Cardiac septum (tissue), 1 donor: ENCODE measurements at regions not wholly inside any gene's neighbourhood (a gene's known extent, or its start where the extent isn't known, plus 50 kb on each side); places are given as distances from the start of the nearest gene placed in this dataset.

Source experiments
- DNase-seq: peaks from one replicate; pipeline ENCODE4 v3.0.0-alpha.2; 2020; ENCODE audit warnings: low spot score
- intact Hi-C: fragments of 100-400 bp; cut with DNase I; formaldehyde crosslinking; loops from one replicate; pipeline ENCODE4 v1.14.0; 2022
- donor health status: DM: no; HTN: no; CAD: no.

DNA sequence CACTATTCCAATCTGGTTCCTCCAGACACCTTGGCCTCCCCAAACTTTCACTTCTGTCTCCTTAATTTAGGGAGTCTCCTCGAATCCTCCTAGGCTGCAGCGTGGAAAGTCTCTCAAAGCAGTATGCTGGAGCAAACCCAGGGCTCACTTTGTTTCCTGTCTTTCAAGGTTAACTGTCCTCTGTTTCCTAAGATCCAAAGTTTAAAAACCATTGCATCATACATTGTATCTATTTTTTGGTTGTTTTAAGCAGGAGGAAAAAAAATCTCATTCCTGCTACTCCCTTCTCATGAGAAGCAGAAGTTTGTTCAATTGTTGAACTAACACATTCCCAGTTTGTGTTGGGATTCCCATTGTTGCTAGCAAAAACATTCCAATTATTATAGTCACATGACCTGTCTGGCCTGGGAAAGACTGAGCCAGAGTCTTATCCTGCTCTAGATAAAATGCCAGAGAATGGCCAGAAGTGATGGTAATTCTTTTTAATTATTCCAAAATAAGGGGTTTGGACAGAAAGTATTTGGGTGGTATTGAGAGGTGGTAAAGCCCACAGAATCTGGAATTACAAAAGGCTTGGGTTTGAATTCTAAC is 67.3 kb downstream of the HSPB8 start:
- no peak for DNase-seq
- intact Hi-C loops: loop anchor here (2.0 to 5.0 kb wide), 2 partner anchors 39 to 67 kb away; partner anchors contain the start of gene HSPB8

DNA sequence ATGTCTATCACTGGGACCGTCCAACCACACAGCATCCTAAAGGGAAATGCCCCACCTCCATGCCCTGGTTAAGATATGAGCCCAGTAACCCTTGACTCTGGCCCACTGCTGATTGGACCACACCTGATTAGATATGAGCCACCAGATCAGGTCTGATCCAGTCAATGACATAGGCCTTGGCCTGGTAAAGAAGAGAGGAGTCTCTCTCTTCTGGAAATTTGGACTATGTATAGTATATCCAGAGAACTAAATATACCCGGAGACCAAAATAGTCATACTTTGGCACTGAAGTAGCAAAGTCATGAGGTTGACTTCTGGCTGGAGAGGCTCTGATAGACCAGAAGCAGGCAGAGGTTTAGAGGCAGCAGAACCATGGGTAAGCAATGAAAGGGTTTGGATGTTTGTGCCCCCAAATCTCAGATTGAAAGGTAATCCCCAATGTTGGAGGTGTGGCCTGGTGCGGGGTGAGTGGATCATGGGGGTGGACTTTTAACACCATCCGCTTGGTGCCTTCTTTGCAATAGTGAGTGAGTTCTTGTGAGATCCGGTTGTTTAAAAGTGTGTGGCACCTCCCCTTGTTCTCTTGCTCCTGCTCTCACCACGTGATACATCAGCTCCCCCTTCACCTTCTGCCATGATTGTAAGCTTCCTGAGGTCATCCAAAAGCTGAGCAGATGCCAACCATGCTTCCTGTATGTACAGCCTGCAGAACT is 68.4 kb downstream of the HSPB8 start:
- DNase-seq: no peak

DNA sequence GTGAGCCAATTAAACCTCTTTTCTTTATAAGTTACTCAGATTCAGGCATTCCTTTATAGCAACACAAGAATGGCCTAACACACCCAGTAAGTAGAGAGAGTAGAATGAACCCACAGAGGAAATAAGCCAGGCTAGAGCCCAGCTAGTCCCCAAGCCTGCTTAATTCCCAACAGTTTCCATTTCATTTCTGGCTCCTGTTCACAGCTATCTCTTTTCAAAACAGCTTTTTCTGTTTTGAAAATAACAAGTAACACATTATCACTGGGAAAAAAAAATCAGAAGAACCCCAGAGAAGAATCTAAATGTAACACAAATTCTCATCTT is 69.0 kb downstream of the HSPB8 start:
- DNase-seq: no peak
- intact Hi-C loops: loop anchor here (1.0 to 5.0 kb wide), 3 partner anchors 40 to 90 kb away; partner anchors contain the start of gene HSPB8

More for the DNA sequence above, 68.4 kb downstream of the HSPB8 start:
- intact Hi-C loops: loop anchor here (1.0 to 5.0 kb wide), 3 partner anchors 40 to 90 kb away; partner anchors contain the start of gene HSPB8

DNA sequence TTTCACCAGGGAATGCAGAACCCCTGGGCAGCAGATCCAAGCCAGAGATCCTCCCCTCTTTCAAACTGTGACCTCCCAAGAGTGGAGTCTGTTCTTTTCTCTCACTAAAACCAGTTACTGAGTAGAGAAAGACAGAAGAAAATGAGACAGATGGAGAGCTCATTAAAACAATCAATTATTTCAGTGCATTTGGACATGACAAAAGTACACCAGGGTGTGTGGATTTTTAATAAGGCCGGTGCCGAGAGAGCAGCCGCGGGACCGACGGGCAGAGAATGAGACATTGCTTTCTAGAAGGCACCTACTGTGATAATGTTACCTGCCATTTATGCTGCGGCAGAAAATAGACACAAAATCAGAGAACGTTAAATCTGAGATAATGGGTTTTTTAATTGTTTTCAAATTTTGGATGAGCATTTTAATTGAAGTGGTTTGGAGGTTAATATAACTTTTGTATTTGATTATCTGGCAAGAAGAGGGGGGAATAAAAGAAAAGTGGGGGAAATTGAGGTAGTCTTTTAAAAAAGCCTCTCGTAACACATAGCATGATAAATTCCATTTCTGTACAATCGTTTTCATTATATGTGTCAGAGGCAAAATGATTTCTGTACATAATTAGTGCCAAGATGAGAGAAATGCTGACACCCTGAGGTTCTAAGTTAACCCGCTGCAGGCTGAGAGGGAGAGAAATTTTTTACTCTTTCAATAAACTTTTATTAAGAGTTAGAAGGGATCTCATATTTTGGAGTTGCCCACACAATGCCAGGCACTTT is 70.8 kb downstream of the HSPB8 start:
- DNase-seq: no peak
- intact Hi-C loops: loop anchor here (5.0 to 10.0 kb wide), 2 partner anchors 42 to 125 kb away; no protein-coding TSS in a partner anchor

DNA sequence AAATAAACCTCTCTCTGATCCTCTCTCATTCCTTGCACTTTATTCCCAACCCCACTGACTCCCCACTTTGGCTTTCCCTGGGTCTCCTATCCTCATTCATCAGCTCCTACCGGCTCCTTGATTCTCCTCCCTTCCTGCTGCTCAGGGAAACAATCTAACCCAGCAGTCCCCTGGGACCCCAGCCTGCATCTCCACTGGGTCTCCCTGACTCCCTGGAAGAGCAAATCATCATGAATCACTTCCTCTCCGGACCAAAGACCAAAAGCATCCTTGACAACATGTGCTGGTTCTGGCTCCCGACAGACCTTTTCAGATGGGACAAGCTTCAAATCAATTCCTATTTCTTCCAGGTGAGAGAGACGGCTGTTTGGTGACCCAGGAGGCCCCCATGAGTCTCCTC is 76.6 kb downstream of the HSPB8 start:
- DNase-seq: no peak
- intact Hi-C loops: loop anchor here (10.0 kb wide), 1 partner anchor 119 kb away; no protein-coding TSS in a partner anchor

DNA sequence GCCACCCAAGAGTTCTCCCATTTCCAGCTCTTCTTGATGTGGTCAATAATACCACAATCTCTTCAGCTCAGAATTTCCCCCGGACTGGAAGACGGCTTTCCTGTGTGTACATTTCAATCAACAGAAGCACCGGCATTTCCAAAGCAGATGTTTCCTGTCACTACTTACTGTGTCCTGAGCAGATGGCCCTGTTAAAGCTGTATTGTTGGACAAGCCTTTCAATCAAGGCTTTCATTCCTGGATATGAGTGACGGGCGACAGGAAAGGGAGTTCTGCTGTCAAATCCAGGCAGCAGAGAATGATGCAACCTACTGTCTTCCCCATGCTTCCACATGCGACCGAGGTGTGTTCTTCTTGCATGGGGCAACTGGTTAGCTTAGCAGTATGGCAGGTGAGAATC is 76.4 kb upstream of the CCDC60 start:
- intact Hi-C loops: loop anchor here (10.0 kb wide), 1 partner anchor 117 kb away; no protein-coding TSS in a partner anchor
- DNase-seq: no peak

DNA sequence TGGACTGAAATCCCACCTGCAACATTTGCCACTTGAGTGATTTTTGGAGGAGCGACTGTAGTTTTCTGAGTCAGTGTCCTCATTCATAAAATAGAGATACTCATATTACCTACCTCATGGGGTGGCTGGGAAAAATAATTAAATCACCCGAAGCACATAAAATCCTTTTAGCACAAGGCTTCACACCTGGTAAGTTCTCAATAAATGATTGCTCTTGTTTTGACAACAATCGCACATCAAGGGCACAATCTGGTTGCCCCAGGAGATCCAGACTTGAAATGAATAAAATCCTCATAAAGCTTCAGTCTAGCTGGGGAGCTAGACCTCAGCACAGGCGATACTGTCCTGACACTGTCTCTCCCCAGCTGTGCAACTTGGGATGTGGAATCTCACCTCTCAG is 76.0 kb upstream of the CCDC60 start:
- intact Hi-C loops: loop anchor here (10.0 kb wide), 1 partner anchor 116 kb away; no protein-coding TSS in a partner anchor

DNA sequence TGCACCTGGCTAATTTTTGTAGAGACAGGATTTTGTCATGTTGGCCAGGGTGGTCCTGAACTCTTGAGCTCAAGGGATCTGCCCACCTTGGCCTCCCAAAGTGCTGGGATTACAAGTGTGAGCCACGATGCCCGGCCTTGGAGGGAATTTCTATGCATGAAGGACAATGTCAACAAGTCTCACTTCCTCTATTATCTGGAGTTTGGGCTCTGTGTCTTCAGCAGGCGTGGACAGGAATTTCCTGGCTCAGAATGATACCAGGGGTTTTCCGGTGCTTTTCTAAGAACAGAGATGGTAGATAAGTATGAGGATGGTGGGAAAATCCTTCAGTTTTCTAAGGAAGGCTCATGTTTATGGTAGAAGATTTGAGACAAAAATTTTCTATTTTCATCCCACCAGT is 75.0 kb upstream of the CCDC60 start:
- no peak for DNase-seq
- intact Hi-C loops: loop anchor here (10.0 kb wide), 1 partner anchor 115 kb away; no protein-coding TSS in a partner anchor

More for the DNA sequence above, 76.0 kb upstream of the CCDC60 start:
- no peak for DNase-seq

DNA sequence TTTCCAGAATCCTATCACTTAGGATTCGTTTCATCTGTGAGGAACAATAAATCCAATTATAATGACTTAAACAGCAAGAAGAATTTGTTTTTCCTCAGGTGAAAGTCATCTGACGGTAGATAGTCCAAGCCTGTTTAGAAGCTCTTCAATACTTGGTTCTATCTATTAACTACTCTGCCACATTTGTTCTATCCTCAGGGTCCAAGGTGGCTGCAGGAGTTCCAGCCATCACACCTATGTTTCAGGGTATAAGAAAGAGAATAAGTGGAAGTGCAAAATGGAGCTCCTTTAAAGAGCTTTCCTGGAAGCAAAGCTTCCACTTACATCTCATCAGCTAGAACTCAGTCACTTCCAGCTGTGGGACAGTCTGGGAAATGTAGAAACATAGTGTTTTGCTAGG is 72.1 kb upstream of the CCDC60 start:
- DNase-seq: no peak
- intact Hi-C loops: no loop called here

DNA sequence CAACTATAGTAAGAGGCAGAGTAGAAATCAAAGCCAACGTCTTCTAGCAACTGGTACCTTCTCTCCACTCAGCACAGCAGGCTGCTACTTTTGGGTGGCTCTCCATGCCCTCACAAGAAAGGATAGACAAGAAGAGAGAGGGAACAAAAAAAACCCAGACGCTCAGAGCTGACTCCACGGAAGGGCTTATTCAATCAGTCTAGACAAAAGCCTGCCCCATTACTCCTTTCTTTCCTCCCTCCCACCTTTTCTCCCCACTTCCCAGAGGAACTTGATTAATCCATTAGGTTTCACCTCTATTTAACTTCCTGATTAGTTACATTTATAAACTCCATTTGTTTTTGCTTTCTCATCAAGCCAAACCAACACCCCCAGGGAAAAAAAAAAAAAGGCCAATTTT is 71.1 kb upstream of the CCDC60 start:
- no peak for DNase-seq

DNA sequence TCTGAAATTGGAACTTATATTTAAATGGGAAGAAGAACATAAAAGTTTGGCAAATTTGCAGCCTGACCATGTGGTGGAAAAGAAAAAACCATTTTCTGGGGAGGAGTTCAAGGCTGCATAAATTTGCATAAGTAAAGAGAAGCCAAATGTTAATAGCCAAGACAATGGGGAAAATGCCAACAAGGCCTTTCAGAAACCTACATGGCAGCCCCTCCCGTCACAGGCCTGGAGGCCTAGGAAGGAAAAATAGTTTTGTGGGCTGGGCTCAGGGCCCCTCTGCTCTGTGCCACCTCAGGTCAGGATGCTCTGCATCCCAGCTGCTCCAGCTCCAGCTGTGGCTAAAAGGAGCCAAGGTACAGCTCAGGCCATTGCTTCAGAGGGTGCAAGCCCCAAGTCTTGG is 67.6 kb upstream of the CCDC60 start:
- intact Hi-C loops: no loop called here
- DNase-seq: no peak

More for the DNA sequence above, 71.1 kb upstream of the CCDC60 start:
- intact Hi-C loops: no loop called here

DNA sequence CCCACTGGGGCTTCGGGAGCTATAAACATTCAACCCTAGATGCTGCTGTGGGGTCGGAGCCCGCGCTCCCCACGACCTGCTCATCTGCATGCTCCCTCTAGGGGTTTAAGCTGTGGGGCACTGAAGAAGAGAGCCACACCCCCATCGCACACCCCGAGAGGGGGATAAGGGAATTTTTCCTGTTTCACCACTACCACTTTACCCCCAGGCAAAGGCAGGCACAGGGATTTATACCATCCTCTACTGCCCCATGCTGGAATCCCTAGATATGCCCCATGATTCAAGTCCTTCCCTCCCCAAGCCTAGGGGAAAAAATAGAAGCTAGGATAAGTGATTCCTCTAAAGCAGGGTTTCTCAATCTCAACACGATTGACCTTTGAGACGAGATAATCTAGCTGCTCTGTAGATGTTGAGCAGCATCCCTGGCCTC is 59.9 kb upstream of the CCDC60 start:
- DNase-seq: no peak
- intact Hi-C loops: loop anchor here (2.0 to 10.0 kb wide), 2 partner anchors 140 to 160 kb away; no protein-coding TSS in a partner anchor

DNA sequence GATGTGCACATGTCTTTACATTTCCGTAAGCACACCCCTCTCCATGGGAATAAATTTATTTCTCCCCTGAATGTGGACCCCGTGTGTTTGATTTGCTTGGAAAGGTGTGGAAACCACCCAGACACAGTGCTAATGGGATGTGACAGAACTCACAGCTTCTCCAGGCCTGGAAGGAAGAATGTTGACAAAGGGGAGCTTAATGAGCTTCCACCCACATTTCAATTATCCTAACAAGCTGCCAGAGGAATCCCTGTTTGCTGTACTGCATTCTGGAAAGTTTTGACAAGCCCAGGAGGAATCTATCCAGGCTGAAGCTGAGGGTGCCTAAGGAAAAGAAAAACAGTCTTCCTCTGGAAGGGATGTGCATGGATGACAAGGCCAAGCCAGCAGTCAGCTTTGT is 51.2 kb upstream of the CCDC60 start:
- intact Hi-C loops: no loop called here
- DNase-seq: no peak
